ACHN (cell line): ENCODE measurements at regions not wholly inside any gene's neighbourhood (a gene's known extent, or its start where the extent isn't known, plus 50 kb on each side); places are given as distances from the start of the nearest gene placed in this dataset.

Experiments used
- DNase-seq: peaks from one replicate; pipeline ENCODE4 v3.0.0-alpha.2; 2015
- in situ Hi-C: cut with HindIII; loops from 2 replicates; pipeline ENCODE4 v1.10.0; 2017; ENCODE audit warnings: low sequenced_read_pairs, low pct_ligation_motif_present, low pct_unique_long_range_greater_than_20kb

DNA sequence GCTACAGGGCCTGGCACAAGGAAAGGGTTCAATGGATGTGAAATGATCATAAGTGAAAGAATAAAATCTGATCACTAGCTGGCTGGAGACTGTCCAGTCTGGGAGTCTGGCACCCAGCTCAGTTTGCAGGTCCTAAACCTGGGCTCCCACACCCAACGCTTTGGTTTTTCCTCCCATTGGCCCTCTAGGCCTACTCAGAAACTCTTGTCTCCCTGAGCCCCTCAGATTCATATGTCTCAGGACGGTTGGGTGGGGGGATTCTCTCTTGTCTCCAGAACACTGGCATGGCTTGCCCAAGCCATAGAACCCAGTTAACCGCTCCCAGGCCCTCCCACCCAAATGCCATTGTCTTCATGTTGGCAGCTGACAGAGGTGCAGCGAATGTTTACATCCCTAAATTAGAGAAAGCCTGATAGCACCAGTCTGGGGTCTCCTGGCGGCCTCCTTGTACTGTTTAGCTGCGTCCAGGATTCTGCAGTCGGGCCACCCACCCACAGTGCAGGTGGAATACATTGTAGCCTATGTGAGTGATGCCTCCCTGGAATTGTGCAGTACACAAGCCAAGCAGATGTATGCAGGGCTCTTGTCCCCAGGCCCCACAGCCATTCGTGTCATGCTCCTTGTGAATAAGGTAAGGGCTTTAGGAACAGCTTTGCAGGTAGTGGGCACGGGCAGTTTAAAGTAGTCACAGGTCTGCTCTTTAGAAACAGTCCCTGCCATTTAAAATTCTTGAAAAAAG, 266.3 kb downstream of the XXYLT1 start:
- no peak for DNase-seq
- in situ Hi-C loops, result no loop called here

- no peak for DNase-seq
- in situ Hi-C loops, result no loop called here
Measured at GRCh38 chr3:195005251-195005620, 265.7 kb downstream of the XXYLT1 start.

GRCh38 chr3:195005759-195006510, 265.0 kb downstream of the XXYLT1 start:
- in situ Hi-C loops, result no loop called here
- DNase-seq, result no peak

GRCh38 chr3:195007151-195007550, 263.8 kb downstream of the XXYLT1 start:
- in situ Hi-C loops, result no loop called here
- no peak for DNase-seq

DNA sequence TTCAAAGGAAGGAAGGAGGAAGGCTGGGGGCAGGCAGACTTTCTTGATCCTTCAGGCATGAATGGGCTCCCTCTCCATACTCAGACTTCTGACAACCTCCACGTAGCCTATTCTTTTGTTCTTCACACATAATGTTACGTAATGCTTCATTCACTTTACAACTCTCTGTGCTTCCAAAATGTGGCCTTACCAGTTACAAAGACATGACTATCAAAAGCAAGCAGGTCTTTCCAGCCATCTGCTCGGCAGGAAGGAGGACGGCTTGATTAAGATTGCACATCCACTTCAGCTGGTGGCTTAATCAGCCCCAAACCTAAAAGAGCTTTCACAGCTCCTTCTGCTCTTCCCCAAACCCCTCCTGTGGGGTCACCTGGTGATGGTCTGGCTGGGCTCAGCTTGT, 263.2 kb downstream of the XXYLT1 start:
- no peak for DNase-seq
- in situ Hi-C loops, result no loop called here

DNA sequence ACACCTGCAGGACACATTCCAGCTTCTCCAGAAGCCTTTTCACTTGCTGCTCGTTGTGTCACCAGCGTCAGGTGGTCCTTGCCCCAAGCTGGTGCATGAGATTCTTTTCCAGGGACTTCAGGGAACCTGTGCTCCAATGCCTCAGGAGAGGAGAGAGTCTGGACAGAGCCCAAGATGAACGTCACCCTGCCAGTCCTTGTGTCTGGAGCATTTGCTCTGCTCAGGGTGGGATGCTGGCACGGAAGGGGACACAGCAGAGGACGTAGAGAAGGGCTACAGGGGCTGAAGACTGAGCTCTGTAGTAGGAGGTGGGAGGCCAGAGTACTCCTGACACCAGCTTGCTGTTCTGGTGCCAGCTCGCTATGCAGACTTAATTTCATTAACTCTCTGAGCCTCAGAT, 262.1 kb downstream of the XXYLT1 start:
- DNase-seq, result no peak
- in situ Hi-C loops, result no loop called here

GRCh38 chr3:195009616-195010015, 261.3 kb downstream of the XXYLT1 start:
- in situ Hi-C loops, result no loop called here
- no peak for DNase-seq

DNA sequence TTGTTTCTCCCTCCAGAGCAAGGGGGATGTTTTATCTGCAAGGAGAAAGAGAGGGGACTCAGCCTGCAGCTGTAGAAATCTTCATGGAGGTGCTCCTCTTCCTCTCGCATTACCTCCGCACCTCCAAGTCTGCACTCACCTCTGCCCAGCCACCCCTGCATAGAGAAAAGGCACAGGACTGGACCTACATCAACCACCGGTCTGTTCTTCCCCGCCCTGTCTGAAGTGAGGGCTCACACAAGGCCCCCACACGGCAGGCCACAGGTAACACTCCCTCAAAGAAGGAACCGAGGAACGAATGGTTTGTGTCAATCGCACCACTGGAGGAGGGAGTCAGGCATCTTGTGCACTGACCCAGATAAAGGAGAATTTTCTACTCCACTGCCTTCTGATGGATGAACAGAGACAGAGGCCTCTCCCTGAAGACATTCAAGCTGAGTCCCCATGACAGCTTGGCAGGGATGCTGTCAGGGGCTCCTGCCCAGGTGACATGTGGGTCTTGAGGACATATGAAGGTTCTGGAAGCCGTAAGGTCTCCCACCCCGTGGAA, 260.3 kb downstream of the XXYLT1 start:
- in situ Hi-C loops, result no loop called here
- no peak for DNase-seq

- in situ Hi-C loops, result no loop called here
Measured at GRCh38 chr3:195011231-195011834, 259.6 kb downstream of the XXYLT1 start.

DNA sequence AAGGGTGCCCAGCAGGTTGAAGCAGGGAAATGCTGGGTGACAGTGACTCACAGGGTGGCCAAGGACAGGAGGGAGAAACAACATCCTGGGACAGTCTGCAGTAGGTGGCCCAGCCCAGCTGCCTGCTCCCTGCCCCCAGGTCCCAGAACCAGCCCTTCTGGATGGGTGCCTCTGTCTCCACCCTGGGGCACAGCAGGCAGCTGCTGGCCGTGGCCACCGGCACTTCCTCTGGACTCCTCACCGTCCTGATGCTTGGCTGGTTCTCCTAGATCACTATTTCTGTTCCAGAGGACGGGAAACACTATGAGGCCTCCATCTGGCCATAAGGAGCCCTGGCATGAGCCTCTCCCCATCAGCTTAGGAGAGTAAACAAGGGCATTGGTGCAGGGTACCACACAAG, 258.9 kb downstream of the XXYLT1 start:
- in situ Hi-C loops, result no loop called here
- DNase-seq, result no peak

More at GRCh38 chr3:195011231-195011834, 259.6 kb downstream of the XXYLT1 start:
- DNase-seq, result no peak

- in situ Hi-C loops, result no loop called here
- no peak for DNase-seq
Measured at GRCh38 chr3:195012571-195012970, 258.4 kb downstream of the XXYLT1 start.

- in situ Hi-C loops, result no loop called here
- no peak for DNase-seq
Measured at GRCh38 chr3:195013411-195014361, 257.3 kb downstream of the XXYLT1 start.

- in situ Hi-C loops, result no loop called here
- DNase-seq, result no peak
Measured at GRCh38 chr3:195015021-195015420, 255.9 kb downstream of the XXYLT1 start.

DNA sequence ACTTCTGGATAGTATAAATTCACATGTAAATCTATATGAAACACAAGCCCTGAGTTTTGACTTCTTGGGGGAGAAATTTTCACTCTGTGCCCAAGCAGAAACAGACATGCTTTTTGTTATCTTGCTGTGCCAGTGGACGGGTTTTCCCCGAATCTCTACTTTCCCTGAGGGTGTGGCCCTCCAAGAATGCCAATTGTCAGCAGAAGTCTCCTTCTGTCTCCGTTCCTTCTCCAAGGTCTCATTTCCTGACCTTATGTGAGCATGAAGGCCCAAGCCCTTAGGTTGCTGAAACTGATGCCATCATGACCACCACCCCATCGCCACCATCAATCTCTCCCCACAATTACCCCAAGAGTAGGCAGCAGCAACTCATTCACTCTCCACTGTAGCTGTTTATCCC, 253.8 kb downstream of the XXYLT1 start:
- in situ Hi-C loops, result no loop called here
- no peak for DNase-seq
